Medulla oblongata (tissue), 1 donor: ENCODE measurements at regions not wholly inside any gene's neighbourhood (a gene's known extent, or its start where the extent isn't known, plus 50 kb on each side); places are given as distances from the start of the nearest gene placed in this dataset.
"Not testable (repeated sequence)": the region's sequence is repeated elsewhere in the genome, so short reads cannot be mapped to it uniquely, and the experiment has no call there.

Experiments
- DNase-seq: peaks from one replicate; pipeline ENCODE4 v3.0.0-alpha.2; 2015; ENCODE audit errors: extremely low spot score

DNA sequence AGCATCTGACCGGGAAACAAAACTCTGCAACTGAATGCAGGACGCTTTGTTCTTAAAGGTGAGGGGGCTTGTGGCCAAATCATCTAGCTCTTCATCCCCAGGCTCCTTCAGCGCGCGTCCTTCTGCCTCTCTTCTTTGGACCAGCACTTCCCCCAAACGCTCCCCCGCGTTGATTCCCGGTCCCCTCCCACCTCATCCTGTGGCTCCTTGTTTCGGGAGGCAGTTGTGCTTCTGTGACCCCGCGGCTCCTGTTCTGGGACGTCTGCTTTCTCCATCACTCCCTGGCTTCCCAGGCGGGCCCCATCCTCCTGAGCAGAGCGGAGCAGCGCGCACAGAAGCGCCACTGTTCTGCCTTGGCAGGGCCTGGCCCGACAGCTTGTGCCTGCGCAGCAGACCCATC, 109.7 kb upstream of the ZNG1E start:
- DNase-seq: not testable (repeated sequence)

DNA sequence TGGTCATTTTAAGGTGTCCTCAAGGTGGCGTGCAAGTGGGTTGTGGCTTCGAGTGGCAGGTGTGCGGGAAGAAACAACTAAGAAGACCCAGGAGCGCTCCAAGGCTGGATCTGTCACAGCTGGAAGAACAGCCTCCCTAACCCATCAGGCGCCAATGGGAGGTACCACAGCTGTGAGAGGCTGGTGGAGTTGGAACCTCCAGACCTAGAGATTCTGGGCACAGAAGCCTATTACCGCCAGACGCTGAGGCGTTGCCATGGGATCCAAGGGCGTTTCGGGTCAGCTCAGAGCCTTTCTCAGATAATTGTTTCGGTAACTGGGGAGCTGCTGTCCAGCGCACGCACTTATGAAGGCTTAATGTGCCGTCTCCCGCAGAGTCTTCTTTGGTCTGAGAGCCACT, 156.7 kb upstream of the ZNG1E start:
- DNase-seq: not testable (repeated sequence)

DNA sequence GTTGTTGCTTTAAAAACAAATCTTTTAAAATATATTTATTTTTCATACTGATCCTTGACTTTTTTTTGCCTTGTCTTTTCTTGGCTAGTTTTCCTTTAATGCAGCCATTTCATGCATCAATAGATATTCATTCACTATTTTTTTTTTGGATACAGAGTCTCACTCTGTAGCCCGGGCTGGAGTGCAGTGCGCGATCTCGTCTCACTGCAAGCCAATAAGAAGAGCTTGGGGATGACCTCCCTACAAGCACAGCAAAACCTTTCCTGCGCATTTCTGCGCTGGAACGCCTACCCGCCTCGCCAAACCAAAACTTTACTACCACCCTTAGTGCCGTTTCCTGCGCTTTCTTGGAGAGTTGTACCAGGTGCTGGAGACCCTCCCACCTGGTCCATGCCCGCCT, 161.3 kb upstream of the ZNG1E start:
- DNase-seq: peak; percentile 2

DNA sequence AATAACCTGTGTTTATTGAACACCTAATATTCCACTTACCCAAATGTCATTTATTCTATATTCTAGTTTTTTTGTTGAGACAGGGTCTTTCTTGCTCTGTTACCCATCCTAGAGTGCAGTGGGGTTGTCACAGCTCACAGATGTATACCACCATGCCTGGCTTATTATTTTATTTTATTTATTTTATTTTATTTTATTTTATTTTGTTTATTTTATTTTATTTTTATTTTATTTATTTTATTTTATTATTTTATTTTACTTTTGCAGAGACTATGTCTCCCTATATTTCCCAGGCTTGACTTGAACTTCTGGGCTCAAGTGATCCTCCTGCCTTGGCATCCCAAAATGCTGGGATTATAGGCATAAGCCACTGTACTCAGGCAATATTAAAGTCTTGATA, 167.8 kb upstream of the ZNG1E start:
- DNase-seq: not testable (repeated sequence)

DNA sequence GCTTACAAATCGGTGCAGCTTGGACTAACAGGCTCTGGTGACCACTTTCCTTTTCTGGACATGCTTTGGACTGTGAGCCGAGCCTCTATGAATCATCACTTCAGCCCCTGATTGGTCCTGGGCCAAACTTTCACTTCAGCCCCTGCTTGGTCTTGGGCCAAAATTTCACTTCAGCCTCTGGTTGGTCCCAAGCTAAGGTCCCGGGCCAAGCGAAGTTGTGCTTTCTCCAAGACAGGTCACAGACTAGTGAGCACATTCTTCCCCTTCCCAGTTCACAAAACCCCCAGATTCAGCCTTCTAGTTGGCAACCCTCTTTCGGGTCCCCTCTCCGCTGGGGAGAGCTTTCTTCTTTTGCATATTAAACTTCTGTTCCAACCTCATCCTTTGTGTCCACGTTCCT, 171.0 kb upstream of the ZNG1E start:
- not testable (repeated sequence) for DNase-seq

DNA sequence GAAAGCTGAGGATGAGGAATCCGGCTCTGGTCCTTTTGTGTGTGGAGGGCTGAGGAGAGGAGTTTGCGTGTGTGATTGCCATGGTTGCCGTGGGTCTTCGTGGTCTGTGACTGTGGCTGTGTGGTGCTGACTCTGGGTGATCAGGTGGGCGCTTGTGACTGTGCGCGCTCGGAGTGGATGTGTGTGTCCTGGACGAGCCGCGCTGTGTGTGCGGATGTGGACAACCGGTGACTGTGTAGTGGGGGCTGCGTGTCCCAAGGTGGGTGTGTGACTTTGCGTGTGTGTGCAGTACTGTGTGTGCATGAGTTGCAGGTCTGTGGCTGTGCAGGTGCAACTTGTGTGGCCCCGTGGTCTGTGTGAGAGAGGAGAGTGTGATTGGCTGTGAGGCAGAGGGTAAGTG, 172.0 kb upstream of the ZNG1E start:
- not testable (repeated sequence) for DNase-seq

DNA sequence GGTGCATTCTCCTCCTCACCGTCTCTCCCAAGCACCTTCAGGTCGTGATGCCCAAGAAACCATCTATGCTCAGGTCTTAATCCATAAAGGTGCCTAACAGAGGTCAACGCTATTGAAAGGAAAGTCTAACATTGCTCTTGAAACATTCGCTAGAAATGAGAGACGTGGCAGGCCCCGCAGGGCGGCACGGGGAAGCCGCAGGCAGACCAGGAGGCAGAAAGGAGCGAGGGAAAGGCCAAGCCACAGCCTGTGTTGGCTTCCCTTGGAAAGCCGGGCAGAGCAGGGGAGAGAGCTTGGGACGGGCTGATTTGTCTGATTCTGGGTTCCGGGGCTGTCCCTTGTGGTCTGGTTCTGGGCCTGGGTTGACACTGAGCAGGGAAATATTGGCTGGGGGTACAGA, 192.8 kb upstream of the ZNG1E start:
- DNase-seq: not testable (repeated sequence)

DNA sequence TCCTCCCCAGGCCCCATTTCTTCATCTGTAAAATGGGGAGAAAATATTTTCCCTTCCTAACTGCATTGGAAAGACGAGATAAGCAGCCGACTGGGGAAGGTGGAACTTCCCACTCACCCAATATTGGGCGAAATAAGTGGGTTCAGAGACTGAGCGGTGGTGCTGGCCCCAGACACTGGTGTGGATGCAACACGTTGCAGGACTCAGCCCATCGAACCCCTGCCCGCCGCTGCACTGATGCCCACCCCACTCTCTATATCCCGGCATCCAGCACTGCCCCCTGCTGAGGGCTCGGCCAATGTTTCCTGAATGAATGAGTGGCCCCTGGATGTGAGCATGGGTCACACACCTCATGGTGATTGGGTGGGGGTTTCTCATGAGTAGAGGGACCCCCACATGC, 194.4 kb upstream of the ZNG1E start:
- DNase-seq: not testable (repeated sequence)

DNA sequence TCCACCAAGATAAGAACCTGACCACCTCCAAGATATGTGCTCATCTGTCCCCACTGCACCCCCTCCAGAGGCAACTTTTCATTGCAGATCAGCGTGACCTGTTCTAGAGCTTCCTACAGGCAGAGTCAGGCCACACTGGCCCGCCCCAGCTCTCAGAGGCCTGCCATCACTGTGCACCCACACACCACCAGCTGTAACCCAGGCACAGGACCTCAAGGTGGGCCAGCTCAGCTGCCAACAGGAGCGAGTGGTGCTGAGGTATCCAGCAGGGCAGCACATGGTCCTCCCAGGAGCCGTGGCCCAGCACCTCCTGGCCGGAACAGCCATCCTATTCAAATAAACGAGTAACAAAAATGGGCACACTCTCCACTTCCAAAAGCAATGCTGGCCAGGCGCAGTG, 189.9 kb upstream of the FOXD4L5 start:
- not testable (repeated sequence) for DNase-seq

DNA sequence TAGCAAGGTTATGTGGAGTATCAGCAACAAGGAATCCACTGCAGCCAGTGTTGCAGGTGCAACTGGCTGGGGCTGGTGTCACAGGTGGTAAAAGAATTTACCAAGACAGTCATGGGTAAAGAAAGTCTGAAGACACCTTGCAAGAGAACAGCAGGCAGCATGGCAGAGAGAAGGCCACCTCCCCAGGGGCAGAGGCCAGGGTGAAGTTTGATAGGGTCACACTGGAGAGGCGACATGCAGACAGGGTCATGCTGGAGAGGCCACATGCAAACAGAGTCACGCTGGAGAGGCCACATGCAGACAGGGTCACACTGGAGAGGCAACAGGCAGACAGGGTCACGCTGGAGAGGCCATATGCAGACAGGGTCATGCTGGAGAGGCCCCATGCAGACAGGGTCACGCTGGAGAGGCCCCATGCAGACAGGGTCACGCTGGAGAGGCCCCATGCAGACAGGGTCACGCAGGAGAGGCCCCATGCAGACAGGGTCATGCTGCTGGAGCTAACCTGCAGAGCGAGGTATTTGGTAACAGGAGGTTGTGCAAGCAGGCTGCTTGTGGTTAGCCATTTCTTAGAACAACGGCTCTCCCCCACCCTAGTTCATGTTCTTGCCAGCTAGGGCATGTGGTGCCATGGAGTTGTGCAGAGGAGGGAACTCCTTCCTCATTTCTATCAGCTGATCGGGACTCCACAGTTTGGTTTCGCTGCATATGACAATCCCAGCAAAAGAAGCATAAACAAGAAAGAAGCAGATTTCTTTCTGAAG, 188.2 kb upstream of the FOXD4L5 start:
- not testable (repeated sequence) for DNase-seq

DNA sequence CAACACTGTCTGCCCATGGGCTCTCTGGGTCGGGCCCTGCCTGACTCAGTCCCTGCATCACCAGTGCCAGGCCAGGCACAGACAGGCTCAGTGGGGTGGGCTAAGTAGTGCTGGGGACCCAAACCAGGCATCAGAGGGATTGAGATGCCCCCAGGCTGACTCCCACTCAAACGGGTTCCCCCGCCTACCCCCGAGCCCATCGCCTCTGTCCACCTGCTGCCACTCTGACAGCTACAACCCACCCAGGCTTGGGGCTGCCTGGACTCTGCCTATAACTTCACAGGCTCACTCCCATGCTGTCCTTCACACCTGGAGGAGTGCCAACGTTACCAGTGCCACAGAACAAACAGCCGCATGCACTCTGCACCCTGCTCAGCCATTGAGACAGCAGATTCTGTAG, 186.1 kb upstream of the FOXD4L5 start:
- DNase-seq: not testable (repeated sequence)

DNA sequence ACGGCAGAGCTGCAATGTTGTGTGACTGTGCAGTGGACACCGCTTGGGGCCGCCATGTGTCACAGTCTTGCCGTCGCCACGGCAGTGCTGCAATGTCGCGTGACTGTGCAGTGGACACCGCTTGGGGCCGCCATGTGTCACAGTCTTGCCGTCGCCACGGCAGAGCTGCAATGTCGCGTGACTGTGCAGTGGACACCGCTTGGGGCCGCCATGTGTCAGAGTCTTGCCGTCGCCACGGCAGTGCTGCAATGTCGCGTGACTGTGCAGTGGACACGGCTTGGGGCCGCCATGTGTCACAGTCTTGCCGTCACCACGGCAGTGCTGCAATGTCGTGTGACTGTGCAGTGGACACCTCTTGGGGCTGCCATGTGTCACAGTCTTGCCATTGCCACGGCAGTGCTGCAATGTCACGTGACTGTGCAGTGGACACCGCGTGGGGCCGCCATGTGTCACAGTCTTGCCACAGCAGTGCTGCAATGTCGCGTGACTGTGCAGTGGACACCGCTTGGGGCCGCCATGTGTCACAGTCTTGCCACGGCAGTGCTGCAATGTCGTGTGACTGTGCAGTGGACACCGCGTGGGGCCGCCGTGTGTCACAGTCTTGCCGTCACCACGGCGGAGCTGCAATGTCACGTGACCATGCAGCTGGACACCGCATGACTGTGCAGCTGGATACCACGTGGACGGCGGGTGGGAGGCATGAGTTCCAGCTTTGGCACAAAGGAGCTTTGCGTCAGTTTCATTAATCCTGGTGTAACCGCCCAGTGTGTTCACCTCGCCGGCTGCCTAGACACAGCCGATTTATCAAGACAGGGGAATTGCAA, 182.1 kb upstream of the FOXD4L5 start:
- not testable (repeated sequence) for DNase-seq

DNA sequence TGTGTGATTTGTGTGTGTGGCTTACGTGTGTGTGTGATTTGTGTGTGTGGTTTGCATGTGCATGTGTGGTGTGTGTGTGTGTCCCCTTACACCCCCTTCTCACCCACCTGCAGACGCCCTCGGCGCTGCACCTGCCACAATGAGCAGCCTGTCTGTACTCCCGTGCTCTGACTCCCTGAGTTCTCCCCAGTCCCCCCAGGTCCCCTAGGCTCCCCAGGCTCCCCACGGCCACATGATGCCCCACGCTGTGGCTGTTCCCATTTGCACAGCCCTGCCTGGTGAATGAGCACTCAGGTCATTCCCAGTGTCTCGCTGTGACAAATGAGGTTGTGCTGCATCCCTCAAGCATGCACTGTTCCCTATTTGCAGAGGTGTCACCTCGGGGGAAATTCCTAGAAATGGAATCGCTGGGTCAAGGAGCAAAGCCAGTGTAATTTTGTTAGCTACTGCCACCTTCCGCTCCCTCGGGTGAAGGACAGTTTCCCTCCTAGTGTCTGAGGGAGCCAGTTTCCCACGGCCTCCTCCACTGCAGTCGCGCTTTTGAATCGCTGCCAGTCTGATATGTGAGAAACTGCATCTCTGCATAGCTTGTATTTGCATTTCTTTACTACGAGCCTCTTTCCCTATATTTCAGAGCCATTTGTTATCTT, 180.4 kb upstream of the FOXD4L5 start:
- DNase-seq: not testable (repeated sequence)

DNA sequence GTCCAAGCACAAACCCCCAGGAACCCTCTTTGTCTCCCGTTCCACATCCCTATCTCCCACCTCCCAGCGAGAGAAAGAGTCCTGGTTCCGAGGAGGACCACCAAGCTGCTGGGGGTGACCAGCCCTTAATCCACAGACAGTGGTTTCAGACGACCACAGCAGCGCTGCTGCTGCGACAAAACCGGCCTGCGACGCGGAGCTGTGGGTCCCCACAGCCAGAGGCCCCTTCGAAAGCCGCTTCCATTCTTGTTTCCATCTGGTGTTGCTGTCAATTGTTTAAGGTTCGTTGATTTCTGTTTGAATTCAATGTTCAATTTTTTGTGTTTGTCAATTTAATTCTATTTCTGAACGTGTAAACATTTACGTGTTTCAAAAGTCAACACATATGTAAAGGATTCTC, 177.5 kb upstream of the FOXD4L5 start:
- not testable (repeated sequence) for DNase-seq

DNA sequence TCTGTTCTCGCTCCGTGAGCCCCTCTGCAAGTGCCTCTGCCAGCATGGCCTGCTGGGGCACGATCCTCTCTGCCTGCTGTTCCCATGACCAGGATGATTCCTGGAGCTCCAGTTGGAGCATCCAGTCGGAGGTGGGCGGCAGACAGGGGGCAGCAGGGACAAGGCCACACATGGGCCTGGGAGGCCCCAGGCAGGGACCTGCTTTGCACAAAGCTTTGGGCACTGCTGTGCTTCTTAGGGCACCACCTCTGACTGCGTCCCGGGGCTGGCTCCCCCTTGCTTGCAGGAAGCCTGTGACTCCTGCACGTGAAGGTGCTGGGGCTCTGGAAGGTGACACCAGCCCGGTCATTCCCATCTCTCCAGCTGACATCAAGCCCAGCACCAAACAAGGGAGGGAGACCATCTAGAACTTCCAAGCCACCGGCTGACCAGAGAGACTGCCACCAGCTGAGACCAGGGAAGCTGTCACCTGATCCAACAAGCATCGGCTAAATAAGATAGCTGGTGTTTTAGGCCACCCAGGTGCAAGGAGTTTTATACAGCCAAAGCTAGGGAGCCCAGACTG, 174.8 kb upstream of the FOXD4L5 start:
- DNase-seq: no peak

DNA sequence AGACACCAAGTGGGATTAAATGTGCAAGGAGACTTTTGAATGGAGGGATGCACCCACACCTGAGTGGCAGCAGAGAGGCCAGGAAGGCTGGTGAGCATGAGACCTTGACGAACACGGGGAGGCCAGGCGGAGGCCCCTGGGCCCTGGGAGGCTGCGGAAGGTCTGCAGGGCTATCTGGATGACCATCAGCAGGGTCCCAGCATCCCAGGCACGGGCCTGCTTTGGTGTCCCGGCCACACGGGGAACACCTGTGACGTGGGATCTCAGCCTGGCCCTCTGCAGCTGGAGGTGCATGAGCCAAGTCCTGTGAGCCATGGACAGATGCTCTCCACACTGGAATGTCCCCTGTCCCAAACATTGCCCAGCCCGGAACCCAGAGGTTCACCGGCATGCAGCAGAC, 174.0 kb upstream of the FOXD4L5 start:
- no peak for DNase-seq

DNA sequence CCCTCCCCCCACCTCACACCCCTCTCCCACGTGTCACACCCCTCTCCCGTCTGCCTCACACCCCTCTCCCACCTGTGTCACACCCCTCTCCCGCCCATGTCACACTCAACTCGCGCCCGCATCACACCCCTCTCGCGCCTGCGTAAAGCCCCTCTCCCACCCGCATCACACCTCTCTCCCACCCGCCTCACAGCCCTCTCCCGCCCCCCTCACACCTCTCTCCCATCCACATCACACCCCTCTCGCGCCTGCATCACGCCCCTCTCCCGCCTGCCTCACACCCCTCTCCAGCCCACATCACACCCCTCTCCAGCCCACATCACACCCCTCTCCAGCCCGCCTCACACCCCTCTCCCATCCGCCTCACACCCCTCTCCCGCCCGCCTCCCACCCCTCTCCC, 173.5 kb upstream of the FOXD4L5 start:
- DNase-seq: no peak

DNA sequence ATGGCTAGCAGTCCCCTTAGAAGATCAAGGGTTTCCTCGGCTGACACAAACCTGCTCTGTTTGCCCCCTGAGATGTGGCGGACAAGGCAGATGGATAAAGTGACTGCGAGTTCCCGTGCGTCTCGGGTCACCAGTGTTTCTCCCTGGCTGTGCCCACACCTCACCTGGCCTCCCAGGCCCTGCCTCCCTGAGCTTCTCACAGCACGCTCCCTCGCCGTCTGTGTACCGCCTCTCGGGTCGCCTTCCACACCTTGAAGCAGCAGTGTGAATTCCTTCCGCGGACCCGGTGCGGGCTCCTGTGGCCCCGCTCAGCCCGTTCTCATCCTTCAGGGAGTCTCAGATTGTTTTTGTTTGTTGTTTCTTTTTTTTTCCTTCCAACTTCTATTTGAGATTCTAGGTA, 172.0 kb upstream of the FOXD4L5 start:
- DNase-seq: not testable (repeated sequence)

DNA sequence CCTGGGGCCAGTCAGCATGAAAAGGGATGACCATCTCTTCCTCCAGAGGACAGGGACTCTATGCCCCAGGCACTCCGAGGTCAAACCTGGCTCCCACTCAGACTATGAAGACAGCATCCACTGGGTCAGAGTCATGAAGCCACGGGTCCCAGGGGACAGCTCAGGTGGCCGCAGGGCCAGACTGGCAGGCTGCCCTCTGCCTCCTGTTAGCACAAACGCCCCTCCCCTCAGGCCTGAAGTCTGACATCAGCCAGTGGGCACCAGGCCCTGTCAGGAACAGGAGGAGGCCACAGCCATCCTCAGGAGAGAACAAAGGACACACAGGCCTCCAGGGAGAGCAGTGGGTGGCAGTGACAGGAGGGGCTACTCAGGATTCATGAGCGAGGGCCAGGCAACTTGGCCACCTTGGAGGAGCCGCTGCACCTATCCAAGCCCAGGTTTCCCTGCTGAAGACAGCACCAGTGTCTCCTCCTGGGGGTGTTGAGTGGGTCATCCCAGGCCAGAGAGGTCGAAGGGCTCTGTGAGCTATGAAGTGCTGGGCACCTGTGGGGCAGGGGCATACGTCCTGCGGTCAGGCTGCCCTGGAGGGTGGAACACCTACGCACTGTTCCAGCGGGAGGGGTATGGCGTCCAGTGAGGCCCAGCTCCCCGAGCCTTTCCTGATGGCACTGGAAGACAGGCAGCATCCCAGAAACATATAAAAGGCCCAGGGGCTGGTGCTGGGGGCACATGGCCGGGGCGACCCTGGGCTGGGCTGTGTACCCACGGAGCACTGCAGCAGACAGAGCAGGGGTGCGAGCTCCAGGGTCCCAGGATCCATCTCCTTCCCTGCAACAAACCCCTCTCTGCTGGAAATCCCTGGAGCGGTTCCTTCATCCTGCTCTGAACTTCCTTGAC, 171.0 kb upstream of the FOXD4L5 start:
- DNase-seq: not testable (repeated sequence)

DNA sequence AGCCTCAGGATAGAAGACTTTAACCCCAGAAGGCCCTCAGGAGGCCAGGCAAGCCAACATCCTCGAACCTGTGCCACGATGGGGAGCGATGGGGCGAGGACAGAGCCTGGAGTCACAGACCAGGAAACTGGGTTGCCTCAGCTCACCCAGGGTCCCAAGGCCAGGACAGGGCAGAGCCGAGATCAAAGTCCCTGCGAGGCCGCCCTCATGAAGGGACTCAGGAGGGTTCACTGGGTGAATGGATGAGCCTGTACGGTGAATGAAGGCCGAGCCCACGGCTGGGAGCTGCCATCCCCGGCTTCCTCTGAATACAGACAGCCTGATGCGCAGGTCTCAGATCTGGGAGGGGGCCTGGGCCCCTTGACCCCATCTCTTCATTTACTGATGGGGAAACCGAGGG, 170.1 kb upstream of the FOXD4L5 start:
- DNase-seq: not testable (repeated sequence)

DNA sequence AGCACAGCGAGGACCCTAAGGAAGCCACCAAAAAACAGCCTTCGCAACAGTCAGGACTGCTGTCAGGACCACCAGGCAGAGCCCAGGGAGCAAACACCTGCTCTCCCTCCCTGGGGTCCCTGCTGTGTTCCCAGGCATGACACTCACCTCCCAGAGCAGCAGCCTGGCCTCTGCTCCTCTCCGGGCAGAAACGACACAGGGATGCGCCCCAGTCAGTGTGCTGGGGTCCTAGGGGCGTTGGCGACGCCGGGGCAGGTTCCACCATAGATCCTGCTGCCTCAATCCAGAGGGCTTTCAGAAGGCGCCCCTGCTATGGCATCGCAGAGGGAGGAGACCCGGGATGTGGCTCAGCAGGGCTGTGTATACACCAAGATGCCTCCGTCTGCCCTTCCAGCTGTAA, 169.7 kb upstream of the FOXD4L5 start:
- DNase-seq: not testable (repeated sequence)
